ENCODE measurements at regions not wholly inside any gene's neighbourhood (a gene's known extent, or its start where the extent isn't known, plus 50 kb on each side); places are given as distances from the start of the nearest gene placed in this dataset.

- intact Hi-C loops (cut with micrococcal nuclease; ENCODE audit: unreplicated experiment), result no loop called here
- Histone ChIP-seq H3K27ac (no peak overlapping the region), H3K4me1 (replicated peaks; ENCODE audit: insufficient read depth) (no peaks in the 10 kb centered on the region; the same call in 1 of the 2 replicates), H3K9me2 (ENCODE audit: insufficient read depth) (no peaks in the 10 kb centered on the region), H3K36me3 (ENCODE audit: low read depth) (no peaks in the 10 kb centered on the region), H2AFZ (no peak overlapping the region), H4K20me1 (ENCODE audit: insufficient read depth) (no peaks in the 10 kb centered on the region), H3F3A (ENCODE audit: insufficient read depth, low read depth) (no peaks in the 10 kb centered on the region), H3K27me3 (ENCODE audit: insufficient read depth, low read depth) (no peaks in the 10 kb centered on the region), H3K9me3 (ENCODE audit: insufficient read depth, low read depth) (no peaks in the 10 kb centered on the region), H3K4me2 (no peak overlapping the region), H3K4me3 (no peak overlapping the region), H3K79me2 (ENCODE audit: low read depth) (no peaks in the 10 kb centered on the region)
- no TSS peak for BruUV-seq (replicated peaks)
- CTCF ChIA-PET, result no interaction called here
- POLR2A ChIA-PET (ENCODE audit: unreplicated experiment), result no interaction called here
- no peak for DNase-seq
- no peak for TF ChIP-seq EZH2 (IDR thresholded peaks at IDR 0.05; ENCODE audit: low read depth)
- no peak for TF ChIP-seq CTCF (conservative IDR thresholded peaks at IDR 0.05)
Measured at GRCh38 chr14:54140551-54140950, 183.9 kb upstream of the BMP4 start.

GRCh38 chr14:54146601-54147000 is 190.0 kb upstream of the BMP4 start:
- Histone ChIP-seq H3K4me3 (no peak overlapping the region), H3K27ac (no peak overlapping the region), H3F3A (ENCODE audit: insufficient read depth, low read depth) (no peaks in the 10 kb centered on the region), H3K4me2 (no peak overlapping the region), H3K4me1 (replicated peaks; ENCODE audit: insufficient read depth) (no peaks in the 10 kb centered on the region), H3K27me3 (ENCODE audit: insufficient read depth, low read depth) (no peaks in the 10 kb centered on the region), H3K9me3 (ENCODE audit: insufficient read depth, low read depth) (0 out of 2 replicates have a peak, but pooled peaks cover 4% of the 10 kb centered on the region), H3K79me2 (ENCODE audit: low read depth) (no peaks in the 10 kb centered on the region), H3K36me3 (ENCODE audit: low read depth) (no peaks in the 10 kb centered on the region), H3K9me2 (ENCODE audit: insufficient read depth) (no peaks in the 10 kb centered on the region), H4K20me1 (ENCODE audit: insufficient read depth) (no peaks in the 10 kb centered on the region), H2AFZ (no peak overlapping the region)
- no peak for TF ChIP-seq CTCF (conservative IDR thresholded peaks at IDR 0.05)
- no peak for TF ChIP-seq EZH2 (IDR thresholded peaks at IDR 0.05; ENCODE audit: low read depth)
- POLR2A ChIA-PET (ENCODE audit: unreplicated experiment), result no interaction called here
- no peak for DNase-seq
- BruUV-seq (replicated peaks), result no TSS peak
- intact Hi-C loops (cut with micrococcal nuclease; ENCODE audit: unreplicated experiment), result loop anchor here (2.0 kb wide), 1 partner anchor 38 kb away; no protein-coding TSS in a partner anchor
- CTCF ChIA-PET, result no interaction called here

GRCh38 chr14:54147282-54147681 is 190.7 kb upstream of the BMP4 start:
- Histone ChIP-seq H2AFZ (no peak overlapping the region), H3K4me2 (no peak overlapping the region), H3K4me3 (no peak overlapping the region), H3K36me3 (ENCODE audit: low read depth) (no peaks in the 10 kb centered on the region), H4K20me1 (ENCODE audit: insufficient read depth) (no peaks in the 10 kb centered on the region), H3F3A (ENCODE audit: insufficient read depth, low read depth) (no peaks in the 10 kb centered on the region), H3K27ac (no peak overlapping the region), H3K79me2 (ENCODE audit: low read depth) (no peaks in the 10 kb centered on the region), H3K27me3 (ENCODE audit: insufficient read depth, low read depth) (no peaks in the 10 kb centered on the region), H3K4me1 (replicated peaks; ENCODE audit: insufficient read depth) (no peaks in the 10 kb centered on the region), H3K9me2 (ENCODE audit: insufficient read depth) (no peaks in the 10 kb centered on the region), H3K9me3 (ENCODE audit: insufficient read depth, low read depth) (0 out of 2 replicates have a peak, but pooled peaks cover 4% of the 10 kb centered on the region)
- no peak for TF ChIP-seq CTCF (conservative IDR thresholded peaks at IDR 0.05)
- TF ChIP-seq EZH2 (IDR thresholded peaks at IDR 0.05; ENCODE audit: low read depth), result no peak
- intact Hi-C loops (cut with micrococcal nuclease; ENCODE audit: unreplicated experiment), result loop anchor here (2.0 kb wide), 1 partner anchor 38 kb away; no protein-coding TSS in a partner anchor
- BruUV-seq (replicated peaks), result no TSS peak
- peak in 1 of 2 experiments; percentile 58 for DNase-seq
- CTCF ChIA-PET, result interaction anchor here (0.6 kb wide), 2 partner anchors 60 to 105 kb away, joined by 3 read pairs; no protein-coding TSS in a partner anchor
- POLR2A ChIA-PET (ENCODE audit: unreplicated experiment), result no interaction called here
